GM21423 (cell line): ENCODE measurements at regions not wholly inside any gene's neighbourhood (a gene's known extent, or its start where the extent isn't known, plus 50 kb on each side); places are given as distances from the start of the nearest gene placed in this dataset.
"Not testable (repeated sequence)": the region's sequence is repeated elsewhere in the genome, so short reads cannot be mapped to it uniquely, and the experiment has no call there.

Source experiments
- ATAC-seq: cut with Tn5 transposase; IDR thresholded peaks from one replicate; pipeline ENCODE4 v1.9.1; 2021; ENCODE audit warnings: mild to moderate bottlenecking, moderate library complexity; ENCODE audit not compliant: unreplicated experiment

DNA sequence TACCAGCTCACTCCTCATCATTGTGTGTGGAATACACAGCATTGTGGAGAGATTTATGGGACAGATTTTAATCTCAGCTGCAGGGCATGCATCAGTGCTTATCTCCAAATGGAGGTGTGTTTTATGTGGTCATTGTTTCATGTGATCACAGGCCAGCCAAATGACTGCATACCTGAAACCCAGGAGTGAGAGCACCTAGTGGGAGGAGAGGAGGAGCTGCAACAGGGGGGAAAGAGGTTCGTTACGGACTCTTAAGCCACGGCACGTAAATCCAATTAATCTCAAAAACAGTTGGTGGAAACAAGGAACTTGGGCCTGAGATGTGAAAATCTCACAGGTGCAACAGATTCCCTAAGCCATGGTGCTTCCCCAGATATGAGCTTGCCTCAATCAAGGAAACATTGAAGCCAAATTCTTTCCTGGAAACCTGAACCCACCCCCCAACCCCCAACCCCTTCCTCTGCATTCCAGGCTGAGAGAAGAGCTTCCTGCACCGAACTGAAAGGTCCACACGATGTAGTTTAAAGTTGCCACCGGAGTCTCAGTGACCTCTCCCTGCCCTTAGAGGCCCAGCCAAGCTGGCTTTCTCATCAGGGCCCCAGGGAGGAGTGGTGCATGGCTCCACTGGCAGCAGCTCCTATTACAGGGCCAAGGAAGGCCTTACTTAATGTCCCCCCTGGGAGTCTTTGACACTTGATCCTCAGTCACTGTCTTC lies 167.4 kb downstream of the C1D start:
- ATAC-seq = no peak

DNA sequence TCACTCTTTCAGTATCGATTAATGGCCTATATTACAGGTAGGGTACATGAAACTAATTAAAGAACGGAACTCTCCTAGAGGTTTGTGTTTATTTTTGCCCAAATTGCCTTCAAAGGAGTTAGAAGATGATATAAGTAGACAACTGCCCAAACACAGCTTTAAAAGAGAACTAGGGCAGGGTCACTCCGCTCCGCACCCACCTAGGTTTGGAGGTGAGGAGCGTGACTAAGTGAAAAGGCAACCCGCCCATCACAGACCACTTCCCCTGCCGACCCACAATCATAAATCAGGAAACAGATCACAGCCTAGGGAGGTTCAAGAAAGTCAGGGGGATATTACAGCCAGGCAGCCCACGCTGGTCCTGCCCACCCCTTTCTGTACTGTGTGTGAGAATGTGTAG lies 166.7 kb downstream of the C1D start:
- ATAC-seq = no peak

- no peak for ATAC-seq
Measured at GRCh38 chr2:67896476-67896875, 166.3 kb downstream of the C1D start.

- ATAC-seq = no peak
Measured at GRCh38 chr2:67898595-67898994, 164.2 kb downstream of the C1D start.

GRCh38 chr2:67899187-67899586 lies 163.6 kb downstream of the C1D start:
- ATAC-seq = no peak

- no peak for ATAC-seq
Measured at GRCh38 chr2:67900826-67901225, 162.0 kb downstream of the C1D start.

GRCh38 chr2:67904566-67904965 lies 158.2 kb downstream of the C1D start:
- no peak for ATAC-seq

DNA sequence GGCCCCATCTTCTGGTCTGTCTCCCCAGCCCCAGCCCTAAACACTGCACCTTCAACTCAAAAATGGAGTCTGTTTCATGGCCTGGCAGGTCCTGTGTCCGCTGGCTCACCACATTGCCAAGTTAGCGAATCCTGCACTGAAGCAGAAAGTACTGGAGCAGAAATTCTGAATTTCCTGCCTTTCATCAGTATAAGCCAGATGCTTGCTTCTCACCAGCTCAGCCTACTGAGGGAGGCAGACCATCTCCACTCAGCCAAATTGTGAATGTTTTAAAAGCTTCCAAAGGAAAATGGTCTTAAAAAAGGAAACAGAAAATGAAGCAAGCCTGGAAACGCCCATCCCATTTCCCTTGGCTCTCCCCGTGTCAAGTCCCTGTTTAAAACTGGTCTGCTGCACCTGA lies 157.8 kb downstream of the C1D start:
- ATAC-seq = no peak

GRCh38 chr2:67906547-67906946 lies 156.3 kb downstream of the C1D start:
- ATAC-seq = not testable (repeated sequence)

DNA sequence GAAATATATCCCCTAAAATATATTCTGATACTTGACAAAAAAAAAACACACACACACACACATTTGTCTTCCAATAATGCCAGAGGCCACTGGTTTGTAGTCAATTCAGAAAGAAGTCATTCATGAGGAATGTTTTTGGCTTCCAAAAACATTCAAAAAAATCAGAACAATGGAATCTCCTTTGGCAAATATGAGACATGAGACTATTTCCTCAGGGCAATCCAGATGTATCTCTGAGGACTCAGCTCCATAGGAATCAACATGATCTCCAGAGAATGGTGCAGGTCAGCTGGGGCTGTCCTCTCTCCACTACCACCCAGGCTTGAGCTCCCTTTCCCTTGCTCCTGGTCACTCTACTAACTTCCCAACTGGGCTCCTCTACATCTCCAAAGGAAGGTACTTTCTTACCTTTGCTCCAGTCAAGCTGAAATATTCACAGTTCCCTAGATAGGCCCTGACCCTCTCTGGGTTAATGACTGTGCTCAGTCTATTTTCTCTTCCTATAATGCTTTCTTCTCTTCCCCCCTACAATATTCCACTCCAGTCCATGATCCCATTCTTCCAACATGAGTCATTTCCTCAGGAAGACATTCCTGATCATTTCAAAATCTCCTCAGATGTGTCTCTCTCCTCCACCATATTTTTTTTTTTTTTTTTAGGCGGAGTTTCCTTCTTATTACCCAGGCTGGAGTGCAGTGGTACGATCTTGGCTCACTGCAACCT lies 145.3 kb downstream of the C1D start:
- ATAC-seq = no peak

DNA sequence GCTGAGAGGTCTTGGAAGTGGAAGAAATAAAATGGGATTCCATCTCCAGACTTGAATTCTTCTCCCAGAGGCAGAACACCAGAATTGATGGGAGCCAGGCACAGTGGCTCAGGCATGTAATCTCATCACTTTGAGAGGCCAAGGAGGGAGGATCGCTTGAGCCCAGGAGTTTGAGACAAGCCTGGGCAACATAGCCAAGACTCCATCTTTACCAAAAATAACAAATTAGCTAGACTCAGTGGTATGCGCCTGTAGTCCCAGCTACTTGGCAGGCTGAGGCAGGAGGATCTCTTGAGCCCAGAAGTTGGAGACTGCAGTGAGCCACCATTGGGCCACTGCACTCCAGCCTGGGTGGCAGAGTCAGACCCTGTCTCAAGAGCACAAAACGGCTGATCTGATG lies 144.3 kb downstream of the C1D start:
- ATAC-seq = no peak

GRCh38 chr2:67919490-67919889 lies 143.3 kb downstream of the C1D start:
- no peak for ATAC-seq

DNA sequence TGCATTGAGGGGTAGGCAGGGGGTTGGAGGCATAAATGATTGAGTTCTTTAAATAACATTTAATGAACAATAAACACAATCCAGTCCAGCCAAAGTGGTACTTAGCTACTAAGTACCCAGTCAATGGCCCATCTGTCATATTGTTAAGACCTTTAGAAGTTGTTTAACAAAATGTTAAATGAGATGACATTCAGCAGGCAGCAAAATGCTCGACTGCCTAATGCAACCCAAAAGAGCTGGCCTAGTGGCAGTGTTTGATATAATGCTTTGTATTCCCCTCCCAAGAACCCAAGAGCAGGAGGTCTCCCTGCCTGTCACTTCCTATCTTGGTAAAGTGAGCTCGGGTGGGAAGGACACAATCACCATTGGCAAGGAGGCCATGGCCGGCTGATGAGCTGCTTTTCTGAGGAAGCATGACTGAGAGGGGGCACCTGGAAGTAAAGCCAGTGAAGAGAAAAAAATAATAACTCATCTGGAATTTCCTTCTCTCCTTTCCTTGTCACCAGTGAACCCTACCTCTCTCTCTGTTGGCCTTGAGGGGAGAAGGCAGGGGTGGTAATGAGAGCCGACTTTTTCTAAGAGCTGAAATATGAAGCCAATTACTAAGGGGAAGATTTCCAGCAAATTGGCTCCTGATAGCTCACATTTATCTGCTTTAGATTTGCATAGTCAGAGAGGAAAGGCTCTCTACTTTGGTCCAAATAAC lies 140.6 kb downstream of the C1D start:
- ATAC-seq = no peak

DNA sequence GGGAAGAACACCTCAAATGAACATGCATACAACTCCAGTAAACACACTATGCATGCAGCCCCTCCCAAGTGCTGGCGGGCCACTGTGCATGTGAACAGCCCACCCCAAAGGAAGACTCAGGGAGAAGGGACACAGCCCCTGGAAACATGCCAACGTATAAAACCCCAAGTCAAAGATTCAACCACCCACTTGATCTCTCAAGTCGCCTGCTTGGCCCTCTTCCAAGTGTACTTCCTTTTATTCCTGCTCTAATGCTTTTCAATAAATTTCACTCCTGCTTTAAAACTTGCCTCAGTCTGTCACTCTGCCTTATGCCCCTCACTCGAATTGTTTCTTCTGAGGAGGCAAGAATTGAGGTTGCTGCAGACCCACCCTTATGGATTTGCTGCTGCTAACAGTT lies 139.1 kb downstream of the C1D start:
- no peak for ATAC-seq

GRCh38 chr2:67927501-67927900 lies 135.3 kb downstream of the C1D start:
- no peak for ATAC-seq

- no peak for ATAC-seq
Measured at GRCh38 chr2:67930156-67930555, 132.6 kb downstream of the C1D start.

DNA sequence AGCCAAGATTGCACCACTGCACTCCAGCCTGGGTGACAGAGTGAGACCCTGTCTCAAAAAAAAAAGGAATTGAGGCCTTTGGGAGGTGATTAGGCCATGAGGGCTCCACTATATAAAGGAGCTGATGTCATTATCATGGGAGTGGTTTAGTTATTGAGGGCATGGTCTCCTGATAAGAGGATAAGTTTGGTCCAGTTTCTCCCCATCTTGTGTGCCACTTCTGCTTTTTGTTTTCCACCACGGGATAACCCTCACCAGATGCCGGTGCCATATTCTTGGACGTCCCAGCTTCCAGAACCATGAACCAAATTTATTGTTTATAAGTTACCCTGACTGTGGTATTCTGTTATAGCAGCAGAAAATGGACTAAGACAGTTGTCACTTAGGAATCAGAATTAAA lies 125.8 kb downstream of the C1D start:
- no peak for ATAC-seq

DNA sequence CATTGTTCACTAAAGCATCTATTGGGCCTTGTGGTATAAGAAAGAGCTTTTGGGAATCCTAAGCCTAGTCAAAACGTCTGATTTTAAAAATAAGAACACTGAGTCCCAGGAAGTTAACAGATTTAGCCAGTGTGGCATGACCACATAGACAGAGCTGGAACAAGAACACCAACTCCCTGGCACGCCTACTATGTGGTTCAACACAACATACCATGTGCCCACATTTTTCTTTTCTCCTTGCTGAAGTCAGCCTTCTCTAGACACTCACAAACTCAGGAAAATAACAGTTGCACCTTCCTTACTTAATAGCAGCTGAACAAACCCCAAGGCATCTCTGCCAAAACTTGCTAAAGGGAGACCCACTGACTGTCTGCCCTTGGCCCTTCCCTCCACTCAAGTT lies 124.8 kb downstream of the C1D start:
- no peak for ATAC-seq

DNA sequence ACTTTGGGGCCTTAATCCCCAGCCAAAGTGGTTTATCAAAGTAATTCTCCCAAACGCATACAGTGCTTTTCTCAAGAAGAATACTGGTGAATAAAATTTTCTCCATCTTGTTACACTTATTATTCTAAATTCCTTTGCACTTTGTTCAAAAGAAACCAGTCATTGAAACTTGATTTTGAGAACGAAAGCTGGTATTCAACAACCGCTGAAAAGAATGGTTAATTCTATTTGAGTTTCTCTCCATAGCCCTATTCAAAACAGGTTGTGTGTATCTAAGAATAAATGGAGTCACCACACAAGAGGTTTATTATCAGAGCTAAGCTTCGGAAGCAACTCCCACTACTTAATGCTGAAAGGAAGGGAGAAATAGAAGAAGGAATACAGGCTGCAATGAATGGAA lies 117.7 kb downstream of the C1D start:
- no peak for ATAC-seq

DNA sequence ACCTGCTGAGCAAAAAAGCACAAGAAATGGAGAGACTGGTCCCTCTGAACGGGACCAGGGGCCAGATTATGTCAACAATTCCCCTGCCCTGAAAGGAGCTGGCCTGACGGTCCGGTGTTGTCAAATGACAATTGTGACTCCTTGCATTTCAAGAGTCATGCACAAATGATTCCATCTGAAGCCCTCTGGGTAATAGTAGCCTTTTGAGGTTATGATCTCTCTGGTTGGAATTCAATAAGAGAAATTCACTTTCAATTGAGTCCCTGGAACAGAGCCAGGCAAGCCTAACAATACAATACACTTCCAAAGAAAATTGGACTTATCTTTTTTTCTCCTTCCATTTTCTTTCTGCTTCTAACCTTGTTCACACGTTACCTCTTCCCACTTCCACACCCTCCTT lies 116.9 kb downstream of the C1D start:
- ATAC-seq = no peak

DNA sequence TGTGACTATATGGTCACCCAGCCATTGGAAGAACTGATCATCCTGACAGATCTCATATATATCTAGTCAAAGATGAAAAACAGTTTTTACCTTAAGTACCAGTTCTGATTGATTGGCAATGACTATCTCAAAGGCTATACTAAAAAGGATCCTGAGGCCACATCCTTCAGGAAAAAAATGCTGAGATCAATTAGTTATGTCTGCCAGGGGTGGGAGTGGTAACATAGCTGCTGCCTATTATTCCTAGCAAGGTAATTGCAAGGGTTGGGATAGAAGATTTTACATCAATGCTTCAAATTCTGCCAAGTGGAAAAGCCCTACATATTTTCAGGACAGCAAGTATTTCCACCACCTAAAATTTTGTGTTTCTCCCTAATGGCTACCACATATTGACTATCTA lies 114.7 kb downstream of the C1D start:
- ATAC-seq = no peak

- ATAC-seq = no peak
Measured at GRCh38 chr2:67948506-67948905, 114.3 kb downstream of the C1D start.
